CD4-positive, alpha-beta T cell treated with Interleukin-10 for 1 hour (primary cell): ENCODE measurements at regions not wholly inside any gene's neighbourhood (a gene's known extent, or its start where the extent isn't known, plus 50 kb on each side); places are given as distances from the start of the nearest gene placed in this dataset.

Source experiments
- DNase-seq: peaks from one replicate; pipeline ENCODE4 v3.0.0-alpha.2; 2020

DNA sequence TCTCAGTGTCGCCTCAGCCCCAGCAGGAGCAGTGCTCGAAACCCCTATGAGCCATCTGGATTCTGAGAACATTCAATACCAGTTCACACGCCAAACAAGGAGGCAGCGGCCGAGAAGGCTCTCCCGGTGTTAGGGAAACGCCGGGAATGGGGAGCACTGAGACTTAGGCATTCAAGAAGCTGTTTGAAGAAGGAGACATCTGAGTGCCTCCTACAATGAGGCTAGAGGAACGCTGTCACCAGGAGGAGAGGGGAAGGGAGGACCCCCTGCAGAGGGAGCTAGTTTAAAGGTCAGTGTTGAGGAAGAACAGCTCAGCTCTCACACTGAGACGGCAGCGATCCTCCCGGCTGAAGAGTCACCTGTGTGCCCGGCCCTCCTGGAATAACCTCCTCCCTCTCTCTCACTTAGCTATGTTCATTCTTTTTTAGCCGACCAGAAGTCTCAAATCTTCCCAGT is 69.9 kb downstream of the SERPINA3 start:
- DNase-seq: no peak

DNA sequence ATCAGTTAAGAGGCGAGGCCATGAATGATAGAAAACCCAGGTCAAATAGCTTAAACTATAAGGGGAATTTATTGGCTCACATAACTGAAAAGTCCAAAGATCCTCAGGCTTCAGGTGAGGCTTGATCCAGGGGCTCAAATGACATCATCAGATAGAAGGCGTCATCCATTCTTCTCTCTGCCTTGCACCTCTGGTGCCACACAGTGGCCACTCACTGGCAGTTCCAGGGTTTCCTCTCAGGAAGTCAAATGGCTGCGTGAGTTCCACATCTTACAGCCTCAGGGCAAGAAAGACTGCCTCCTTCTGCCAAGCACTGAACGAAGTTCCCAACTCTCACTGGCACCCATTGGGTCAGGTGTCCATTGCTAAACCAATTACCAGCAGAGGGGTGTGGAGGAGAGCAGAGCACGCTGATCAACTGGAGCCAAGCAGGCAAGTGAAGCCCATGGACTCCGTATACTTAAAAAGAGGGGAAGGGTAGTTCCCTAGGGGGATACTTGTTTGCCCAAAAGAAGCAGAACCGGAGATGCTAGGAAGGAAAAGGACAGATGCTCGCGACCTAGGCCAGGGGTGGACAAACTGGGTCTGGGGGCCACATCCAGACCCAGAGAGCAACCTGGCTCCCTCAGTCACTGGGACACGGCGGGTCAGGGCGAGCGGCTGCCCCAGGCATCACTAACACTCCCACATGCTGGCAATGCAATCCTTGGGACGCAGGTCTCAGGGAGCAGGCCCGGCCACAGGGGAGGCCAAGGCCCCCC is 69.3 kb downstream of the SERPINA3 start:
- no peak for DNase-seq

DNA sequence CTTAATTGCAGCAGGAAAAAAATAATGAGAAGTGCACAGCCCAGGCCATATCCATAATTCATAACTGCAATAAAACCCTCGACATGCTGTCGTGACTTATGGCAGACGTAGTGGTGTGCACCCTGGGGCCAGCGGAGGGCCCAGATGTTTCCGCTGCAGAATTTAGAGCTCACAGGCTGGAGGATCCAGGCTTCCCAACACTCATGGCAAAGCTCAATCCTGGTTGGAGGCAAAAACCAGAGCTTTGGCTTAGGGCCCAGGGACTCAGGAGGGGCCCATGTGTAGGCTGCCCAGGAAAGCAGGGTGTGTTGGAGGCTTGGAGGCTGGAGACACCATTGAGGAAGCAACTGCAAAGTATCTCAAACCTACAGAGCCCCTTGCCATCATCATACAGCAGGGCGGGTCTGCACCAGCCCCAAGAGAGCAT is 68.7 kb downstream of the SERPINA3 start:
- DNase-seq: no peak

GRCh38 chr14:94679937-94680861 is 68.0 kb downstream of the SERPINA3 start:
- no peak for DNase-seq

DNA sequence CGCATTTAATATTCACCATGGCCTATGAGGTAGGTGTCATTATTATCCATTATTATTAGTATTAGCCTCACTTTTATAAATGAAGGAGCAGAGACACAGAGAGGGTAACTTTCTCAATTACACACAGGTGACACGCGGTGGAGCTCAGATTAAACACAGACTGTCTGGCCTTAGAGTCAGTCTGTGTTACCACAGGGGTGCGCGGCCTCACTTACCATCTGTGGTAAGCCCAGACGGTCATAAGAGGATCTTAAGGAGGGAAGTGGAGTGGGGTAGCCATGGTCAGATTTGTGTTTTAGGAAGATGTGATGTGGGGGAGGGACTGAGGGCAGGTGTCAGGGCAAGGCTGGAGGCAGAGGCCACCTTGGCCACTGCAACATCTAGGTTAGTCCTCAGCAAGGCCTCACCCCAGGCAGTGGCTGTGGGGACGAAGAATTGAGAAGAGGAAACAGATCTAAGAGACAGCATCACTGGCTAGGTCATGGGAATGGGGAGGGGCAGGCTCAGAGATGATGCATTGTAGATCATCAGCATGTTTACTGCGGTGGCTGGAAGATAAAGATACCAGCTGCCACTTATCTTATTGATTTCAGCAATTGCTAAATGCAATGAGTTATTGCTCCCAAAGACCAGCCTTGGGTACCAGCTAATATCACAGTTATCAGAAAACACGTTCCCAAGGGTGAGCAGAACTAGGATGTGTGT is 67.1 kb downstream of the SERPINA3 start:
- DNase-seq: no peak

DNA sequence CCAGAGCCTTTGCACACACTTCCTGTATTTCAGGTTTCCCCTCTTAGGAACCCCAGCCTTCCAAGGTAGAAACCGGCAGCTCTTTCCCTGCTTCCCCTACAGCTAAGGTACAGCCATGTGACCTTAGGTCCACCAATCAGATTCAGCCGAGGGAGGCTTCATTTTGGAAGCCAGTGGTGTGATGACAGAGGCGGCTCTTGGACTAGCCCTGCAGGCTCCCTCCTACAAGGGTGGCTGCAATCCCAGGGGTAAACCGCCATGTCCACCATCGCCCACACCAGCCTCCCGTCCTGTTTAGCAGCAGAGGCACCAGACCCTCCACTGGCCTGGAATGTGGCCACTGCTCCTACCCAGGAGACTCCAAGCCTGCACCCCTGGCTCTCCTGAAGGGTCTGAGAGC is 65.6 kb downstream of the SERPINA3 start:
- no peak for DNase-seq

DNA sequence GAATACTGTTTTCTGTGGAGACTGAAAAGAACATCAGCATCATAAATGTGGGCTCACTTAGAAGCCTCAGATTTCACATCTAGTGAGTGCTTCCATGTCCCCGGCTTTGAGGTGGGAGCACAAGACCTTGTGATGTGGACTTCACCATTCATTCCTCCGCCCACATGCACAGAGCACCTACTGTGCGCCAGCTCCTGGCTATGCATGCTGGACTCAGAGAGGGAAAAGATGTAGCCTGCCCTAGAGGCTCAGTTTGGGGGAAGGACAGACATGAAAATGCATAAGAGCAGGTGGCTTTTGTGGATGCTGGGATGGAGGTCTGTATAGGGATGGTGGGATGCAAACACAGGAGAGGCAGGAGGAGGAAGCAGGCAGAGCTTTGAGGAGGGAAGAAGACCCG is 65.0 kb downstream of the SERPINA3 start:
- no peak for DNase-seq

DNA sequence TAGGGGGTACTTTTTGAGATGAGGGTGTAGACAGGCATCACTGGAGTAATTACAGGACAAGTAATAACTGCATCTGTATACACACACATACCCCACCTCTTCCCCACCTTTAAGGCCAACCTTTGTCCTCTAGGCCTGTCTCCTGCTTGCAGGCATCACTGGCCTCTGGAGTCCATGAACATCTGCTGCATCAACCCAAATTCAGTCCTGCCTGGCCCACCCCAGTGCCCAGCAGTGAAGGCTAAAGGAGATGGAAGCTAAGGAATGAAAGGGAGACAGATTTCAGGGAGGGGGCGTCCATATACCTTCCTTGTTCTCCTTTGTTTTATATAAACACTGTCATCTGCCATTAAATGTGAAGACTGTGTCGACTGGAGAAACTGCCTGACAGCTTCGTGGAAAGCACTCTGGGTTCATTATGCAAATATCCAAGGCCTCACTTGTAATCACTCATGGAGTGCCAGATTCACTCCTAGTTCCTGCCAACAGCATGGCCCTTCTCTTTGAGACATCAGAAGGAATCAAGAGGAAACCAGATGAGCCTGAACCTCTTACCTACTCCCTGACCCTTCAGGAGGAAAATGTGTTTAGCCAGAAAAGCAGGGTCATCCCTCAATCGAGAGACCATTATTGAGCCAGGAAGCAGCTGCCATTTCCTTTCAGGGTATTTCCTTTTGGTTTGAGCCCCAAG is 64.4 kb downstream of the SERPINA3 start:
- DNase-seq: no peak

- DNase-seq: no peak
Measured at GRCh38 chr14:94675036-94675435, 62.8 kb downstream of the SERPINA3 start.

DNA sequence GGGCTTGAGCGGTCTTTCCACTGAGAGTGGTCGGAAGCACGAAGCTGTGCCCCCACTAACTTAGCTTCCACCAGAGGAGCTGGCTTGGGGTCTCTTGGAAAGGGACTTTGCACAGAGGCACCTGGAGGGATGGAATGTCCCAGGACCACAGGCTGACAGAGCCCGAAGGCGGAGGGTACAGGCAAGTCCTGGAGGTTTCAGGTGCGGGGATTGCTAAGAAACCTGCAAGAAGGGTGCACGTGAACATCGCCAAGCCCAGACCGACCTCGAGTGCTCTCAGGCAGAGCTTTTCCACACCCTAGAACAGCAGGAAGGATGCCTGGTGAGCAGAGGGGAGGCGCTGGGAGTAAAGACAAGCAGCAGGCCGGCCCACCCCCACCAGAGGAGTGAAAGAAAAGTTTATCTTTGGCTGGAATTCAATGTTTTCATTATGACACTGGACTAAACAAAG is 61.6 kb downstream of the SERPINA3 start:
- no peak for DNase-seq
